GM10248 (cell line): ENCODE measurements at regions not wholly inside any gene's neighbourhood (a gene's known extent, or its start where the extent isn't known, plus 50 kb on each side); places are given as distances from the start of the nearest gene placed in this dataset.

Experiments
- CTCF ChIA-PET: fragments of 300-600 bp; sonication (Branson Sonifier 250); formaldehyde crosslinking; extraction: SDS; loops from one replicate; lab custom pipeline; 2021; ENCODE audit warnings: antibody characterized with exemption; lab: Yijun Ruan, JAX
- POLR2A ChIA-PET: fragments of 350-650 bp; sonication (Branson Sonifier 250); formaldehyde crosslinking; extraction: SDS; loops from one replicate; lab custom pipeline; 2020; ENCODE audit warnings: antibody characterized with exemption; lab: Yijun Ruan, JAX
- DNase-seq: peaks from one replicate; pipeline ENCODE4 v3.0.0; 2012; ENCODE audit errors: extremely low spot score
- CTCF ChIP-seq: IDR thresholded peaks from 2 replicates; pipeline ENCODE4 v1.5.1; 2012; ENCODE audit warnings: mild to moderate bottlenecking, low read depth; ENCODE audit errors: extremely low read depth, missing control alignments, control extremely low read depth

- no peak for DNase-seq
- TF ChIP-seq CTCF: no peak
- POLR2A ChIA-PET: no interaction called here
- CTCF ChIA-PET: interaction anchor here (1.6 kb wide), 1 partner anchor 12 kb away, joined by 6 read pairs; no protein-coding TSS in a partner anchor
Observed at GRCh38 chr4:138949866-138950265, 65.7 kb upstream of the NOCT start.

- ChIA-PET CTCF (interaction anchor here (0.8 to 1.8 kb wide), 4 partner anchors 9 to 11 kb away, joined by 3 to 6 read pairs (median 6); no protein-coding TSS in a partner anchor), POLR2A (no interaction called here)
- DNase-seq: no peak
- no peak for TF ChIP-seq CTCF
Observed at GRCh38 chr4:138948918-138949317, 66.7 kb upstream of the NOCT start.

GRCh38 chr4:138946306-138946705, 69.3 kb upstream of the NOCT start:
- no peak for TF ChIP-seq CTCF
- DNase-seq: no peak
- CTCF ChIA-PET: interaction anchor here (1.1 kb wide), 1 partner anchor 27 kb away, joined by 3 read pairs; no protein-coding TSS in a partner anchor
- POLR2A ChIA-PET: no interaction called here

GRCh38 chr4:138945840-138946239, 69.7 kb upstream of the NOCT start:
- ChIA-PET POLR2A (no interaction called here), CTCF (no interaction called here)
- TF ChIP-seq CTCF: no peak
- DNase-seq: no peak

- TF ChIP-seq CTCF: no peak
- no peak for DNase-seq
- ChIA-PET CTCF (no interaction called here), POLR2A (no interaction called here)
Observed at GRCh38 chr4:138945401-138945800, 70.2 kb upstream of the NOCT start.

- POLR2A ChIA-PET: no interaction called here
- no peak for DNase-seq
- CTCF ChIA-PET: no interaction called here
- no peak for TF ChIP-seq CTCF
Observed at GRCh38 chr4:138943893-138944292, 71.7 kb upstream of the NOCT start.
